A549 (cell line): ENCODE measurements at regions not wholly inside any gene's neighbourhood (a gene's known extent, or its start where the extent isn't known, plus 50 kb on each side); places are given as distances from the start of the nearest gene placed in this dataset.

Experiments
- HOXA7 ChIP-seq: fragments of 250-450 bp; sonication (Bioruptor Pico); IDR thresholded peaks from 2 replicates; pipeline ENCODE4 v1.5.0; 2020; ENCODE audit warnings: mild to moderate bottlenecking, moderate library complexity
- JUN ChIP-seq, 2 experiments: fragments of >200 bp; sonication (Bioruptor Twin); formaldehyde crosslinking; IDR thresholded peaks; 2 replicates in 1 of 2; 3 replicates in 1 of 2; pipeline ENCODE4 v1.6.1; 2016 to 2017
- POLR2A ChIP-seq: IDR thresholded peaks from 2 replicates; pipeline ENCODE4 v1.6.1; 2012; ENCODE audit warnings: mild to moderate bottlenecking, low read length
- RCOR1 ChIP-seq: fragments of 150-350 bp; IDR thresholded peaks from 2 replicates; pipeline ENCODE4 v1.6.1; 2014; ENCODE audit warnings: antibody characterized with exemption, low read length, low read depth
- TF ChIP-seq, protein P1 (sequence below): fragments of >200 bp; sonication (Bioruptor Twin); formaldehyde crosslinking; IDR thresholded peaks from 3 replicates; pipeline ENCODE4 v1.5.1; 2016

- TF ChIP-seq, protein P1, sequence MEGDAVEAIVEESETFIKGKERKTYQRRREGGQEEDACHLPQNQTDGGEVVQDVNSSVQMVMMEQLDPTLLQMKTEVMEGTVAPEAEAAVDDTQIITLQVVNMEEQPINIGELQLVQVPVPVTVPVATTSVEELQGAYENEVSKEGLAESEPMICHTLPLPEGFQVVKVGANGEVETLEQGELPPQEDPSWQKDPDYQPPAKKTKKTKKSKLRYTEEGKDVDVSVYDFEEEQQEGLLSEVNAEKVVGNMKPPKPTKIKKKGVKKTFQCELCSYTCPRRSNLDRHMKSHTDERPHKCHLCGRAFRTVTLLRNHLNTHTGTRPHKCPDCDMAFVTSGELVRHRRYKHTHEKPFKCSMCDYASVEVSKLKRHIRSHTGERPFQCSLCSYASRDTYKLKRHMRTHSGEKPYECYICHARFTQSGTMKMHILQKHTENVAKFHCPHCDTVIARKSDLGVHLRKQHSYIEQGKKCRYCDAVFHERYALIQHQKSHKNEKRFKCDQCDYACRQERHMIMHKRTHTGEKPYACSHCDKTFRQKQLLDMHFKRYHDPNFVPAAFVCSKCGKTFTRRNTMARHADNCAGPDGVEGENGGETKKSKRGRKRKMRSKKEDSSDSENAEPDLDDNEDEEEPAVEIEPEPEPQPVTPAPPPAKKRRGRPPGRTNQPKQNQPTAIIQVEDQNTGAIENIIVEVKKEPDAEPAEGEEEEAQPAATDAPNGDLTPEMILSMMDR, result no peak
- no peak for TF ChIP-seq POLR2A
- TF ChIP-seq HOXA7 (CRISPR knock-in tag), result no peak
- TF ChIP-seq RCOR1, result no peak
- no peak for TF ChIP-seq JUN (IDR thresholded peaks at IDR 0.05)
Observed at GRCh38 chr11:111124724-111125123, 120.8 kb upstream of the POU2AF2 start.
